Activated CD8-positive, alpha-beta T cell treated with anti-CD3 and anti-CD28 coated beads for 36 hours (primary cell): ENCODE measurements at regions not wholly inside any gene's neighbourhood (a gene's known extent, or its start where the extent isn't known, plus 50 kb on each side); places are given as distances from the start of the nearest gene placed in this dataset.

Experiments
- ATAC-seq: fragments of 200-7000 bp; cut with Tn5 transposase; one replicate; pipeline ENCODE4 v1.10.0; 2021; ENCODE audit warnings: mild to moderate bottlenecking, moderate library complexity
- CTCF ChIA-PET: fragments of 350-600 bp; sonication (Branson Sonifier 250); formaldehyde crosslinking; loops from one replicate; lab custom pipeline; 2021; ENCODE audit warnings: antibody characterized with exemption; lab: Charles Lee
- POLR2A ChIA-PET: fragments of 350-600 bp; sonication (Branson Sonifier 250); formaldehyde crosslinking; loops from one replicate; lab custom pipeline; 2021; ENCODE audit warnings: antibody characterized with exemption; lab: Charles Lee
- DNase-seq: peaks from one replicate; pipeline ENCODE4 v3.0.0-alpha.2; 2020
- H3K27ac Mint-ChIP-seq: one replicate; pipeline ENCODE4 v1.8.0; 2021; ENCODE audit warnings: mild to moderate bottlenecking, mixed read lengths
- H3K27me3 Mint-ChIP-seq: one replicate; pipeline ENCODE4 v1.8.0; 2021; ENCODE audit warnings: mixed read lengths
- H3K36me3 Mint-ChIP-seq: one replicate; pipeline ENCODE4 v1.8.0; 2021; ENCODE audit warnings: low read depth, mixed read lengths
- H3K4me1 Mint-ChIP-seq: one replicate; pipeline ENCODE4 v1.8.0; 2021; ENCODE audit warnings: low read depth, mixed read lengths
- H3K4me3 Mint-ChIP-seq: one replicate; pipeline ENCODE4 v1.8.0; 2021; ENCODE audit warnings: mild to moderate bottlenecking, moderate library complexity, mixed read lengths
- H3K9me3 Mint-ChIP-seq: one replicate; pipeline ENCODE4 v1.8.0; 2021; ENCODE audit warnings: mixed read lengths
- CTCF ChIP-seq: fragments of 200-600 bp; IDR thresholded peaks from one replicate; pipeline ENCODE4 v1.8.0; 2022; ENCODE audit warnings: antibody characterized with exemption, mild to moderate bottlenecking
- intact Hi-C: fragments of 100-400 bp; cut with micrococcal nuclease; formaldehyde crosslinking; loops from one replicate; pipeline ENCODE4 v1.10.0; 2022

DNA sequence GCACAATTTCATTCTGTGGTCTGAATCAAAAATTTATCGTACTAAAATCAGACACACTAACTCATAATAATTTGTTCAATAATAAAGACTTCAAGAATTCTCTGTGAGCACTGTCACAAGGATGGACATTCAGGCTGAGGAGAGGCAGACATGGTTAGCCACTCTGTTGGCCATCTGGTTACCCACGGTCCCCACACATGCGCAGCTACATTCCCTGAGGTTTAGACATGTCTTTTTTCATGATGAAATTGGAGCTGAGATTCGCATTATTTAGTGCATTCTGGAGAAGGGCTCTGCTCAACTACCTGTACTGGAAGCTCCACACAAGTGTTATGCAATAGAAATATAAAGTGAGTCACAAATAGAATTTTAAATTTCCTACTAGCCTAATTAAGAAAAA lies 156.9 kb downstream of the SUCNR1 start:
- Mint-ChIP-seq H3K27ac (no peak overlapping the region), H3K36me3 (no peaks in the 10 kb centered on the region), H3K4me1 (no peaks in the 10 kb centered on the region), H3K27me3 (no peaks in the 10 kb centered on the region), H3K4me3 (no peak overlapping the region), H3K9me3 (peaks cover 10% of the 10 kb centered on the region)
- intact Hi-C loops = no loop called here
- POLR2A ChIA-PET = interaction anchor here (0.7 kb wide), 1 partner anchor 625 kb away, joined by 3 read pairs; no protein-coding TSS in a partner anchor
- ATAC-seq (no peak), DNase-seq (no peak)
- CTCF ChIA-PET = interaction anchor here (0.6 to 0.8 kb wide), 2 partner anchors 8 to 10 kb away, joined by 3 to 4 read pairs; no protein-coding TSS in a partner anchor
- TF ChIP-seq CTCF = no peak

- no peak for TF ChIP-seq CTCF
- peaks cover 16% of the 10 kb centered on the region for H3K9me3 Mint-ChIP-seq
- no peaks in the 10 kb centered on the region for H3K36me3 Mint-ChIP-seq
- no peaks in the 10 kb centered on the region for H3K27me3 Mint-ChIP-seq
- H3K27ac Mint-ChIP-seq = no peak overlapping the region
- H3K4me3 Mint-ChIP-seq = no peak overlapping the region
- H3K4me1 Mint-ChIP-seq = no peaks in the 10 kb centered on the region
- intact Hi-C loops = no loop called here
- ATAC-seq (no peak), DNase-seq (no peak)
- CTCF ChIA-PET = no interaction called here
- POLR2A ChIA-PET = no interaction called here
Measured at GRCh38 chr3:152031321-152031720, 157.9 kb downstream of the SUCNR1 start.

DNA sequence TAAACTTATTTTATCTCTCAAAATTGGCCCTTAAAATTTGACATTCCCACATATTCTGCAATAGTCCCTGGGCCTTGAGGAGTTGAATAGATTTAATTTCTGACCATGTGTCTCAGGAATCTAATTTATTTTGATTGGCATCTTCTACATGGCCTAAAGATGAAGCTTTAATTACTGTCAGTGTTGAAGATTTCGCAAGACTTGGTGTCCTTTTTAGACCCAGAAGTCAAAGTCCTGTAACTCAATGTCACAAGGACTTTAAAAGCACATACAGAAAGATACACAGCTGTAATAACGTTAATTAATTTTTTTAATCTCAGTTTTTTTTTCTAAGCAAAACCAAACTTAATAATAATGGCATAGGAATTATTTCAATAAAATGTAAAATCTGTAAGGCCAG lies 163.9 kb downstream of the SUCNR1 start:
- Mint-ChIP-seq H3K27me3 (no peaks in the 10 kb centered on the region), H3K4me1 (peaks cover 6% of the 10 kb centered on the region), H3K4me3 (no peak overlapping the region), H3K27ac (no peak overlapping the region), H3K9me3 (peaks cover 23% of the 10 kb centered on the region), H3K36me3 (no peaks in the 10 kb centered on the region)
- POLR2A ChIA-PET = no interaction called here
- no peak for TF ChIP-seq CTCF
- intact Hi-C loops = no loop called here
- CTCF ChIA-PET = no interaction called here
- ATAC-seq = no peak
- no peak for DNase-seq

DNA sequence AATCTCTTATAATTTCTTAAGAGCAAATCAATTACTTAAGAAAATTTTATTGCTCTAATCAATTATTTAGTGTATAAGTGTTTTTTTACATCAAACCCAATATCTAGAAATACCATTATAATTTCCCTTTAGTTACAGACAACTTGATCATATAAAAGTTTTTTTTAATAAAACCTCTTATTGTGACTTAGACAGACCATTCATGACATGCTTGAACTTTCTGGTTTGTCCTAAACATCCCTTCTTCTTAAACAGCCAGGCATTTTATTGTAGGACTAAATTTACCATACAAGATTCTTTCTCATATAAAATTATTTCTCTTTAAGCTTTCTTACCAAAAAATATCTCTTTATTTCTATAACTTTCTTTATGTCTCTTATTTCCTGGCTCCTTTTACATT lies 164.5 kb downstream of the SUCNR1 start:
- ChIA-PET POLR2A (no interaction called here), CTCF (interaction anchor here (1.2 kb wide), 2 partner anchors 7 to 34 kb away, joined by 3 to 4 read pairs; no protein-coding TSS in a partner anchor)
- intact Hi-C loops = no loop called here

DNA sequence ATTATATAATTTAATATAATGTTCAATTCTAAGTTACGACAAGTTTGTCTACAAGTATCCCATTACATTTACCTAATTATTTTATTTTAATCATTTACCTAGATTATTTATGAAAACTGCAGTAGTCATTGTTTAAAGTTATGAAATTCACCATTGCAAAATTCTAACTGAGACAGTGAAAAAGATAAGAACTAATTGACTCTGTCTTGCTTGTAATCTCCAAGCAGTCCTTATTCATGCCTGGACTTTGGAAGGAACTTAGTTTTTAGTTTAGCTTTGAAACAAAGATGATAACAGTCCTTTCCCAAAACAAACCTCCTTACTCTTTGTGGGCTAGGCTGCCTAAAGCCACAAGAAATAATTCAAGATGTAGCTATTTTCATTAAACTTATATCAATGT lies 165.0 kb downstream of the SUCNR1 start:
- no peak for TF ChIP-seq CTCF
- ChIA-PET POLR2A (no interaction called here), CTCF (interaction anchor here (1.2 kb wide), 2 partner anchors 8 to 34 kb away, joined by 3 to 4 read pairs; no protein-coding TSS in a partner anchor)
- intact Hi-C loops = no loop called here
- Mint-ChIP-seq H3K4me3 (no peak overlapping the region), H3K36me3 (no peaks in the 10 kb centered on the region), H3K27ac (no peak overlapping the region), H3K27me3 (no peaks in the 10 kb centered on the region), H3K4me1 (peaks cover 6% of the 10 kb centered on the region), H3K9me3 (peaks cover 18% of the 10 kb centered on the region)
- DNase-seq (no peak), ATAC-seq (no peak)

More for the DNA sequence above, 164.5 kb downstream of the SUCNR1 start:
- no peak for ATAC-seq
- DNase-seq = no peak
- Mint-ChIP-seq H3K9me3 (peaks cover 23% of the 10 kb centered on the region), H3K36me3 (no peaks in the 10 kb centered on the region), H3K27ac (no peak overlapping the region), H3K4me1 (peaks cover 6% of the 10 kb centered on the region), H3K27me3 (no peaks in the 10 kb centered on the region), H3K4me3 (no peak overlapping the region)
- no peak for TF ChIP-seq CTCF
